ENCODE measurements at regions not wholly inside any gene's neighbourhood (a gene's known extent, or its start where the extent isn't known, plus 50 kb on each side); places are given as distances from the start of the nearest gene placed in this dataset.

- TF ChIP-seq CTCF (conservative IDR thresholded peaks at IDR 0.05 in 1 of 2, IDR thresholded peaks at IDR 0.05 in 1 of 2; ENCODE audit: extremely low read depth in 1 of 2, insufficient read depth in 1 of 2, low read depth in 1 of 2, low read length in 2 of 2) (no peak), EZH2 (IDR thresholded peaks at IDR 0.05; ENCODE audit: borderline replicate concordance, low read length) (no peak)
These were observed 321.8 kb downstream of the BMP4 start for GRCh38 chr14:53634793-53635192.
